ENCODE measurements at regions not wholly inside any gene's neighbourhood (a gene's known extent, or its start where the extent isn't known, plus 50 kb on each side); places are given as distances from the start of the nearest gene placed in this dataset.

DNA sequence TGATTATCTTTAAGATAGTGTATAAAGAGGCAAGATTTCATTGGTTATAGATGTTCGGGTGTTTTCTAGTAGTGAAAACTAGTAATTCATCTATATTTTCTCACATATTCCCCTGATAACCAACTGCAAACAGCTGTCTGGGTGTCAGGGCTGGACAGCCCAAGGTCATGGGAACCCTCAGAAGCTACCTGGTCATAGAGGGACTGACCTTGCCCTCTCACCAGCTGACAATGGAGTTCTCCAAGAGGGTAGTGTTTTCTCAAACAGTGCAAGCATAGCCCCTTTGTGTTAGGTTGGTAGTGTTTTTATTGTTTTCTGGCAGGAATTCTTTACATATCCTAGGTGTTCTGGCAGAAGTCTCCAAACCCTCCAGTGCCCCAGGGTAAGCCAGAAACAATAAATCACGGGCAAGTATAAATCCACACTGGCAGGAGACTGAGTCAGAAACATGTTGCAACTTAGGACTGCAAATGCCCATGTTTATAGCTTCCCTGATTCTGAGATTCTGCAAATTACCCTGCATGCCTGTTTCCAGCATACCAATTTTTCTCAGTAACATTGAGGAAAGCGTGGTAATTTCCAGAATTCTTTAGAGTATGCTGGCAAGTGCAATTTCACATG, 82.8 kb upstream of the ATP1A1 start:
- TF ChIP-seq POLR2A (IDR thresholded peaks at IDR 0.05; ENCODE audit: low read depth, low read length), result no peak
- TF ChIP-seq TAF1 (IDR thresholded peaks at IDR 0.05; ENCODE audit: borderline replicate concordance, low read depth, low read length), result no peak
- TF ChIP-seq POLR2AphosphoS5 (IDR thresholded peaks at IDR 0.05; ENCODE audit: low read depth, low read length), result no peak

Data from GM12892 (cell line).